K562 (cell line): ENCODE measurements at regions not wholly inside any gene's neighbourhood (a gene's known extent, or its start where the extent isn't known, plus 50 kb on each side); places are given as distances from the start of the nearest gene placed in this dataset.

ENCODE experiments used
- CBX5 ChIP-seq: IDR thresholded peaks from 2 replicates; pipeline ENCODE4 v1.6.1; 2014; ENCODE audit warnings: low read depth, borderline replicate concordance
- CHD1 ChIP-seq: fragments of 200-600 bp; sonication (generic); IDR thresholded peaks from one replicate; pipeline ENCODE4 v1.6.1; 2012; ENCODE audit warnings: mild to moderate bottlenecking, moderate library complexity, low read length, inconsistent platforms
- CHD2 ChIP-seq: IDR thresholded peaks from 2 replicates; pipeline ENCODE4 v1.6.1; 2011; ENCODE audit warnings: low read depth, low read length
- HDAC1 ChIP-seq, 2 experiments: fragments of 450-650 bp; IDR thresholded peaks; 2 replicates each; pipeline ENCODE4 v1.6.1; 2016 to 2017; ENCODE audit warnings: inconsistent platforms in 1 of 2, mild to moderate bottlenecking in 1 of 2, moderate library complexity in 1 of 2
- MNT ChIP-seq, 2 experiments: fragments of 450-650 bp; conservative IDR thresholded peaks; 2 replicates each; pipeline ENCODE4 v1.6.1; 2017; ENCODE audit warnings: mild to moderate bottlenecking in 2 of 2, moderate library complexity in 2 of 2
- NFATC3 ChIP-seq: fragments of 450-650 bp; IDR thresholded peaks from 2 replicates; pipeline ENCODE4 v1.6.1; 2017; ENCODE audit warnings: mild to moderate bottlenecking
- RAD21 ChIP-seq, 2 experiments: fragments of 250-450 bp in 1 of 2; fragments of 450-650 bp in 1 of 2; sonication (Bioruptor Pico) in 1 of 2; formaldehyde crosslinking in 1 of 2; IDR thresholded peaks in 1 of 2; conservative IDR thresholded peaks in 1 of 2; 2 replicates each; pipeline versions ENCODE4 v1.4.0 to v1.8.0; 2020 to 2022; ENCODE audit warnings: mild to moderate bottlenecking in 2 of 2, moderate library complexity in 1 of 2
- SNRNP70 ChIP-seq: fragments of 200-400 bp; formaldehyde crosslinking; optimal IDR thresholded peaks from 2 replicates; pipeline ENCODE3; 2017; ENCODE audit warnings: low read depth, low read length
- SRSF7 ChIP-seq: fragments of 200-400 bp; formaldehyde crosslinking; optimal IDR thresholded peaks from 2 replicates; pipeline ENCODE3; 2017; ENCODE audit warnings: mild to moderate bottlenecking, low read depth, low read length
- TRIM25 ChIP-seq: fragments of 450-650 bp; IDR thresholded peaks from 2 replicates; pipeline ENCODE4 v1.7.0; 2016; ENCODE audit warnings: borderline replicate concordance
- ZFP1 ChIP-seq: fragments of 450-650 bp; formaldehyde crosslinking; IDR thresholded peaks from 2 replicates; pipeline ENCODE4 v1.4.0; 2020; ENCODE audit warnings: mild to moderate bottlenecking, mixed read lengths

DNA sequence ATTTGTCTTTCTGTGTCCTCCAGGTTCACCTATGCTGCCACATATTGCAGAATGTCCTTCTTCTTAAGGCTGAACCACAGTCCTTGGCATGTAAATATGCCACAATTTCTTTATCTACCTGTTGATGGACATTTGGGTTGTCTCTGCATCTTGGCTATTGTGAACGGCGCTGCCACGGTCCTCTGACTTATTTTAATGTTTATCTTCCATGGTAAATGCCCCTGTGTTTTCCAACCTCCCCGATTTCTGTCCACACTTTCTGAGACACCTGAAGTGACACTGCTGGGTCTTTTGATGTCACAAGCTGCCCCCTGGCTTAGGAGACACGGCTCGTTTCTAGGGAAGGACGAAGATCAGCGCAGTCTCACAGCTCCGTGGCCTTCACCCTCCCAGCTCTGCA, 128.3 kb upstream of the PDE10A start (continued):
- TF ChIP-seq MNT (conservative IDR thresholded peaks at IDR 0.05) (no peak), SNRNP70 (no peak), TRIM25 (no peak), NFATC3 (no peak), CHD2 (no peak), CBX5 (no peak), RAD21 (CRISPR knock-in tag; conservative IDR thresholded peaks at IDR 0.05 in 1 of 2, IDR thresholded peaks at IDR 0.05 in 1 of 2) (no peak), CHD1 (no peak), ZFP1 (CRISPR knock-in tag) (no peak), HDAC1 (IDR thresholded peaks at IDR 0.05) (no peak), SRSF7 (no peak)
